ENCODE measurements at regions not wholly inside any gene's neighbourhood (a gene's known extent, or its start where the extent isn't known, plus 50 kb on each side); places are given as distances from the start of the nearest gene placed in this dataset.

DNA sequence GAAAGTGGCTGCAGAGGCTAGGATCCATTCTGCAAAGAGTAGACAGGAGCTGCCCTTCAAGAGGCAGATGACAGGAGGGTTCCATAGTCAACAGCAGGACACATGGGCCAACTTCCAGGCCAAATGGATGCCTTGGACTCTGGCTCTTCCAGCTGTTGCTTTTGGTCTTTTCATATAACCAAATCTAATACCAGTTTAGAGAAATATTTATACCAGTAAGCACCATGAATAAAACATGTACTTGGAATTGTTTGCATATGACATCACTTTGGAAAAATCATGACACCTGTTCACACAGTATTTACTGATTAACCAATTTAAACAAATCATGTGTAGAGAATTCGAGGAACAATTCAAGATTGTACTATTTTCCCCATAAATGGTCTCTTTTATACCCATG, 481.3 kb downstream of the DMRT2 start:
- H3K27ac Mint-ChIP-seq, result no peak overlapping the region
- POLR2A ChIA-PET, result no interaction called here
- TF ChIP-seq, protein P1, sequence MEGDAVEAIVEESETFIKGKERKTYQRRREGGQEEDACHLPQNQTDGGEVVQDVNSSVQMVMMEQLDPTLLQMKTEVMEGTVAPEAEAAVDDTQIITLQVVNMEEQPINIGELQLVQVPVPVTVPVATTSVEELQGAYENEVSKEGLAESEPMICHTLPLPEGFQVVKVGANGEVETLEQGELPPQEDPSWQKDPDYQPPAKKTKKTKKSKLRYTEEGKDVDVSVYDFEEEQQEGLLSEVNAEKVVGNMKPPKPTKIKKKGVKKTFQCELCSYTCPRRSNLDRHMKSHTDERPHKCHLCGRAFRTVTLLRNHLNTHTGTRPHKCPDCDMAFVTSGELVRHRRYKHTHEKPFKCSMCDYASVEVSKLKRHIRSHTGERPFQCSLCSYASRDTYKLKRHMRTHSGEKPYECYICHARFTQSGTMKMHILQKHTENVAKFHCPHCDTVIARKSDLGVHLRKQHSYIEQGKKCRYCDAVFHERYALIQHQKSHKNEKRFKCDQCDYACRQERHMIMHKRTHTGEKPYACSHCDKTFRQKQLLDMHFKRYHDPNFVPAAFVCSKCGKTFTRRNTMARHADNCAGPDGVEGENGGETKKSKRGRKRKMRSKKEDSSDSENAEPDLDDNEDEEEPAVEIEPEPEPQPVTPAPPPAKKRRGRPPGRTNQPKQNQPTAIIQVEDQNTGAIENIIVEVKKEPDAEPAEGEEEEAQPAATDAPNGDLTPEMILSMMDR (IDR thresholded peaks at IDR 0.05), result no peak
- H3K27me3 Mint-ChIP-seq, result no peaks in the 10 kb centered on the region
- ATAC-seq (ENCODE audit: poor library complexity), result no peak
- H3K4me3 ChIP-seq (ENCODE audit: low read length), result no peak overlapping the region
- H3K9me3 Mint-ChIP-seq, result no peaks in the 10 kb centered on the region
- H3K36me3 ChIP-seq (ENCODE audit: insufficient read depth, low read length), result no peaks in the 10 kb centered on the region
- H3K27me3 ChIP-seq (ENCODE audit: control insufficient read depth in 1 of 2, insufficient read depth in 2 of 2, low read length in 2 of 2), result no peaks in the 10 kb centered on the region
- no peak overlapping the region for H3K4me3 Mint-ChIP-seq
- CTCF ChIA-PET, result no interaction called here
- H3K36me3 Mint-ChIP-seq (ENCODE audit: low read depth), result no peaks in the 10 kb centered on the region
- H3K4me1 ChIP-seq (ENCODE audit: insufficient read depth, low read length), result no peaks in the 10 kb centered on the region
- DNase-seq, result no peak
- intact Hi-C loops (cut with DNase I, micrococcal nuclease), result no loop called here
- no peaks in the 10 kb centered on the region for H3K4me1 Mint-ChIP-seq (ENCODE audit: low read depth)
- H3K27ac ChIP-seq (ENCODE audit: low read depth in 1 of 2, low read length in 2 of 2), result no peak overlapping the region
- H3K9me3 ChIP-seq (ENCODE audit: control insufficient read depth in 1 of 2, insufficient read depth in 1 of 2, low read length in 2 of 2), result no peaks in the 10 kb centered on the region

DNA sequence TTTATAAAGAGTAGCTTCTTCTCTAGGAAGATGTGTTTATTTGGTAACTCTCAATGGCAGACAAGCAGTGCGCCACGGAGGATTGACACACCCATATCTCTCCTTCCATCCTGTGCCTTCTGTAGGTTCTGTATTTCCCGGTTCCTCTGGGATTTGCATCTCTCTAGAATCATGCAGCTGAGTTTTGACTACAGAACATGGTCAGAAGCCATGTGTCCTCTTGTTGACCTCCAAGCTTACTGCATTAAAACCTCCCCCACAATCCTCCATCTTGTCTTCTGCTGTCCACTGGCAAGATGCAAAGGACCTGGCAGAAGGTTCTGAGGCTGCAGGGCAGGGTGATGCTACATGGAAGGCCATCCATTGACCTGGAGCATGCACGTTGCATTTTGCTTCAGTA, 482.0 kb downstream of the DMRT2 start:
- TF ChIP-seq, protein P1 (IDR thresholded peaks at IDR 0.05), result no peak
- no peaks in the 10 kb centered on the region for H3K9me3 ChIP-seq (ENCODE audit: control insufficient read depth in 1 of 2, insufficient read depth in 1 of 2, low read length in 2 of 2)
- ChIA-PET CTCF (no interaction called here), POLR2A (no interaction called here)
- Mint-ChIP-seq H3K27me3 (no peaks in the 10 kb centered on the region), H3K4me3 (no peak overlapping the region), H3K36me3 (ENCODE audit: low read depth) (no peaks in the 10 kb centered on the region), H3K27ac (no peak overlapping the region), H3K4me1 (ENCODE audit: low read depth) (no peaks in the 10 kb centered on the region), H3K9me3 (peaks cover 2% of the 10 kb centered on the region)
- no peak for ATAC-seq (ENCODE audit: poor library complexity)
- DNase-seq, result no peak
- no peaks in the 10 kb centered on the region for H3K27me3 ChIP-seq (ENCODE audit: control insufficient read depth in 1 of 2, insufficient read depth in 2 of 2, low read length in 2 of 2)
- no peaks in the 10 kb centered on the region for H3K4me1 ChIP-seq (ENCODE audit: insufficient read depth, low read length)
- H3K27ac ChIP-seq (ENCODE audit: low read depth in 1 of 2, low read length in 2 of 2), result no peak overlapping the region
- intact Hi-C loops (cut with DNase I, micrococcal nuclease), result no loop called here
- no peaks in the 10 kb centered on the region for H3K36me3 ChIP-seq (ENCODE audit: insufficient read depth, low read length)
- no peak overlapping the region for H3K4me3 ChIP-seq (ENCODE audit: low read length)

DNA sequence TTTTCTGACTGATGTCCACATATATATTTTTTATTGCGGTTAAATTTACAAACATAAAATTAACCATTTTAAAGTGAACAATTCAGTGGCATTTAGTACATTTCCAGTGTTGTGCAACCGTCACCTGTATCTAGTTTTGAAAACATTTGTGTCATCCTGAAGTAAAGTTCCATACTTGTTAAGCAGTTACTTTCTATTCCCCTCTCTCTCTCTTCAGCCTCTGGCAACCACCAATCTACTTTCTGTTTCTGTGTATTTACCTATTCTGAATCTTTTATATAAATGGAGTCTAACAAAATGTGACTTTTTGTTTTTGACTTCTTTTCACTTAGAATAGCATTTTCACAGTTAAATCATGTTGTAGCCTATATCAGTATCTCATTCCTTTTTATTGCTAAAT, 480.1 kb upstream of the SMARCA2 start:
- H3K27ac ChIP-seq (ENCODE audit: low read depth in 1 of 2, low read length in 2 of 2), result no peak overlapping the region
- H3K4me1 Mint-ChIP-seq (ENCODE audit: low read depth), result no peaks in the 10 kb centered on the region
- H3K27ac Mint-ChIP-seq, result no peak overlapping the region
- no peaks in the 10 kb centered on the region for H3K27me3 Mint-ChIP-seq
- intact Hi-C loops (cut with DNase I, micrococcal nuclease), result no loop called here
- ChIA-PET POLR2A (no interaction called here), CTCF (no interaction called here)
- no peaks in the 10 kb centered on the region for H3K27me3 ChIP-seq (ENCODE audit: control insufficient read depth in 1 of 2, insufficient read depth in 2 of 2, low read length in 2 of 2)
- ATAC-seq (ENCODE audit: poor library complexity), result no peak
- DNase-seq, result no peak
- H3K9me3 Mint-ChIP-seq, result peaks cover 2% of the 10 kb centered on the region
- no peaks in the 10 kb centered on the region for H3K9me3 ChIP-seq (ENCODE audit: control insufficient read depth in 1 of 2, insufficient read depth in 1 of 2, low read length in 2 of 2)
- no peak overlapping the region for H3K4me3 ChIP-seq (ENCODE audit: low read length)
- TF ChIP-seq, protein P1 (IDR thresholded peaks at IDR 0.05), result no peak
- no peaks in the 10 kb centered on the region for H3K36me3 ChIP-seq (ENCODE audit: insufficient read depth, low read length)
- no peak overlapping the region for H3K4me3 Mint-ChIP-seq
- H3K4me1 ChIP-seq (ENCODE audit: insufficient read depth, low read length), result no peaks in the 10 kb centered on the region
- H3K36me3 Mint-ChIP-seq (ENCODE audit: low read depth), result no peaks in the 10 kb centered on the region
